H1 (cell line): ENCODE measurements at regions not wholly inside any gene's neighbourhood (a gene's known extent, or its start where the extent isn't known, plus 50 kb on each side); places are given as distances from the start of the nearest gene placed in this dataset.

Source experiments
- CTCF ChIP-seq, 3 experiments: IDR thresholded peaks; 1 replicate in 2 of 3; 2 replicates in 1 of 3; pipeline versions ENCODE4 v1.5.1 to v1.6.1; 2011; ENCODE audit warnings: low read length in 3 of 3, mild to moderate bottlenecking in 3 of 3, inconsistent platforms in 2 of 3, low read depth in 1 of 3, moderate library complexity in 1 of 3; ENCODE audit not compliant: insufficient read depth in 1 of 3; ENCODE audit errors: control extremely low read depth in 1 of 3
- SP1 ChIP-seq: IDR thresholded peaks from 2 replicates; pipeline ENCODE4 v1.6.1; 2011; ENCODE audit warnings: low read depth, low read length

- TF ChIP-seq CTCF (IDR thresholded peaks at IDR 0.05; ENCODE audit: control extremely low read depth in 1 of 3, insufficient read depth in 1 of 3, low read depth in 1 of 3, low read length in 3 of 3) = no peak
- no peak for TF ChIP-seq SP1
Observed at GRCh38 chr13:50437252-50437651, 406.2 kb downstream of the DLEU7 start.
